ENCODE measurements at regions not wholly inside any gene's neighbourhood (a gene's known extent, or its start where the extent isn't known, plus 50 kb on each side); places are given as distances from the start of the nearest gene placed in this dataset.

GRCh38 chr9:87085073-87085472 is 137.8 kb upstream of the GAS1 start:
- no peak for DNase-seq (ENCODE audit: low read depth in 2 of 2)

GRCh38 chr9:87085521-87085920 is 138.2 kb upstream of the GAS1 start:
- DNase-seq (ENCODE audit: low read depth in 2 of 2), result no peak

GRCh38 chr9:87086221-87086818 is 139.0 kb upstream of the GAS1 start:
- DNase-seq (ENCODE audit: low read depth in 2 of 2), result no peak

GRCh38 chr9:87087197-87087596 is 139.9 kb upstream of the GAS1 start:
- DNase-seq (ENCODE audit: low read depth in 2 of 2), result no peak

GRCh38 chr9:87088192-87088591 is 140.9 kb upstream of the GAS1 start:
- DNase-seq (ENCODE audit: low read depth in 2 of 2), result no peak

- no peak for DNase-seq (ENCODE audit: low read depth in 2 of 2)
Observed at GRCh38 chr9:87088621-87089365, 141.5 kb upstream of the GAS1 start.

- DNase-seq (ENCODE audit: low read depth in 2 of 2), result no peak
Observed at GRCh38 chr9:87089506-87089905, 142.2 kb upstream of the GAS1 start.

GRCh38 chr9:87089929-87090328 is 142.6 kb upstream of the GAS1 start:
- DNase-seq (ENCODE audit: low read depth in 2 of 2), result no peak

GRCh38 chr9:87093777-87094176 is 146.5 kb upstream of the GAS1 start:
- DNase-seq (ENCODE audit: low read depth in 2 of 2), result no peak

GRCh38 chr9:87095951-87096350 is 148.6 kb upstream of the GAS1 start:
- no peak for DNase-seq (ENCODE audit: low read depth in 2 of 2)

- no peak for DNase-seq (ENCODE audit: low read depth in 2 of 2)
Observed at GRCh38 chr9:87096506-87096905, 149.2 kb upstream of the GAS1 start.

- no peak for DNase-seq (ENCODE audit: low read depth in 2 of 2)
Observed at GRCh38 chr9:87097238-87097637, 149.9 kb upstream of the GAS1 start.

GRCh38 chr9:87099407-87099806 is 152.1 kb upstream of the GAS1 start:
- no peak for DNase-seq (ENCODE audit: low read depth in 2 of 2)

GRCh38 chr9:87100001-87100400 is 152.7 kb upstream of the GAS1 start:
- DNase-seq (ENCODE audit: low read depth in 2 of 2), result no peak

GRCh38 chr9:87102126-87102525 is 154.8 kb upstream of the GAS1 start:
- DNase-seq (ENCODE audit: low read depth in 2 of 2), result no peak

- DNase-seq (ENCODE audit: low read depth in 2 of 2), result no peak
Observed at GRCh38 chr9:87107072-87107471, 159.8 kb upstream of the GAS1 start.

- no peak for DNase-seq (ENCODE audit: low read depth in 2 of 2)
Observed at GRCh38 chr9:87108661-87109060, 161.4 kb upstream of the GAS1 start.

GRCh38 chr9:87109231-87109631 is 161.9 kb upstream of the GAS1 start:
- DNase-seq (ENCODE audit: low read depth in 2 of 2), result no peak

GRCh38 chr9:87109851-87110250 is 162.5 kb upstream of the GAS1 start:
- DNase-seq (ENCODE audit: low read depth in 2 of 2), result no peak

GRCh38 chr9:87111010-87111409 is 163.7 kb upstream of the GAS1 start:
- DNase-seq (ENCODE audit: low read depth in 2 of 2), result no peak

- DNase-seq (ENCODE audit: low read depth in 2 of 2), result no peak
Observed at GRCh38 chr9:87112656-87113055, 165.3 kb upstream of the GAS1 start.

- DNase-seq (ENCODE audit: low read depth in 2 of 2), result no peak
Observed at GRCh38 chr9:87113874-87114273, 166.6 kb upstream of the GAS1 start.

GRCh38 chr9:87115785-87116184 is 168.5 kb upstream of the GAS1 start:
- DNase-seq (ENCODE audit: low read depth in 2 of 2), result no peak

GRCh38 chr9:87116492-87116891 is 169.2 kb upstream of the GAS1 start:
- no peak for DNase-seq (ENCODE audit: low read depth in 2 of 2)
